Ramos (cell line): ENCODE measurements at regions not wholly inside any gene's neighbourhood (a gene's known extent, or its start where the extent isn't known, plus 50 kb on each side); places are given as distances from the start of the nearest gene placed in this dataset.

ENCODE experiments used
- in situ Hi-C: fragments of 300-500 bp; cut with MboI; formaldehyde crosslinking; loops from one replicate; pipeline ENCODE4 v1.14.3; 2022; ENCODE audit warnings: low sequenced_read_pairs; ENCODE audit not compliant: unreplicated experiment

- in situ Hi-C loops: no loop called here
Observed at GRCh38 chr2:43116988-43117387, 109.4 kb downstream of the ZFP36L2 start.

GRCh38 chr2:43115881-43116280, 110.5 kb downstream of the ZFP36L2 start:
- in situ Hi-C loops: no loop called here

GRCh38 chr2:43114210-43114609, 112.2 kb downstream of the ZFP36L2 start:
- in situ Hi-C loops: no loop called here

GRCh38 chr2:43111788-43112554, 114.4 kb downstream of the ZFP36L2 start:
- in situ Hi-C loops: no loop called here

- in situ Hi-C loops: no loop called here
Observed at GRCh38 chr2:43110442-43110871, 115.9 kb downstream of the ZFP36L2 start.

- in situ Hi-C loops: no loop called here
Observed at GRCh38 chr2:43109261-43109743, 117.1 kb downstream of the ZFP36L2 start.

GRCh38 chr2:43107679-43108078, 118.7 kb downstream of the ZFP36L2 start:
- in situ Hi-C loops: no loop called here

GRCh38 chr2:43106559-43107527, 119.6 kb downstream of the ZFP36L2 start:
- in situ Hi-C loops: no loop called here

- in situ Hi-C loops: no loop called here
Observed at GRCh38 chr2:43105586-43106558, 120.5 kb downstream of the ZFP36L2 start.

- in situ Hi-C loops: no loop called here
Observed at GRCh38 chr2:43104763-43105162, 121.6 kb downstream of the ZFP36L2 start.

- in situ Hi-C loops: no loop called here
Observed at GRCh38 chr2:43104106-43104505, 122.3 kb downstream of the ZFP36L2 start.

GRCh38 chr2:43103093-43103404, 123.4 kb downstream of the ZFP36L2 start:
- in situ Hi-C loops: no loop called here

GRCh38 chr2:43102366-43103092, 123.9 kb downstream of the ZFP36L2 start:
- in situ Hi-C loops: no loop called here

GRCh38 chr2:43101751-43102150, 124.7 kb downstream of the ZFP36L2 start:
- in situ Hi-C loops: no loop called here

- in situ Hi-C loops: no loop called here
Observed at GRCh38 chr2:43100883-43101662, 125.3 kb downstream of the ZFP36L2 start.

GRCh38 chr2:43100362-43100882, 126.0 kb downstream of the ZFP36L2 start:
- in situ Hi-C loops: no loop called here

GRCh38 chr2:43099797-43100196, 126.6 kb downstream of the ZFP36L2 start:
- in situ Hi-C loops: no loop called here

- in situ Hi-C loops: no loop called here
Observed at GRCh38 chr2:43098539-43098938, 127.9 kb downstream of the ZFP36L2 start.
